D721Med (cell line): ENCODE measurements at regions not wholly inside any gene's neighbourhood (a gene's known extent, or its start where the extent isn't known, plus 50 kb on each side); places are given as distances from the start of the nearest gene placed in this dataset.
A peak's percentile ranks its signal among the peaks of the same experiment; 100 is the strongest.

Experiments
- DNase-seq: peaks from one replicate; pipeline ENCODE4 v3.0.0; 2011; ENCODE audit warnings: low spot score; ENCODE audit not compliant: insufficient read length
- FAIRE-seq: peaks from 2 replicates; lab custom pipeline; 2011; peaks lifted over from hg19 to GRCh38; lab: Jason Lieb, UNC
- TF ChIP-seq, protein P1 (sequence below): IDR thresholded peaks from 2 replicates; pipeline ENCODE4 v1.5.1; 2012; ENCODE audit warnings: mild to moderate bottlenecking, control low read depth; ENCODE audit not compliant: insufficient read depth; ENCODE audit errors: missing control alignments

GRCh38 chr3:144868506-144868905, 896.9 kb downstream of the DIPK2A start:
- TF ChIP-seq, protein P1, sequence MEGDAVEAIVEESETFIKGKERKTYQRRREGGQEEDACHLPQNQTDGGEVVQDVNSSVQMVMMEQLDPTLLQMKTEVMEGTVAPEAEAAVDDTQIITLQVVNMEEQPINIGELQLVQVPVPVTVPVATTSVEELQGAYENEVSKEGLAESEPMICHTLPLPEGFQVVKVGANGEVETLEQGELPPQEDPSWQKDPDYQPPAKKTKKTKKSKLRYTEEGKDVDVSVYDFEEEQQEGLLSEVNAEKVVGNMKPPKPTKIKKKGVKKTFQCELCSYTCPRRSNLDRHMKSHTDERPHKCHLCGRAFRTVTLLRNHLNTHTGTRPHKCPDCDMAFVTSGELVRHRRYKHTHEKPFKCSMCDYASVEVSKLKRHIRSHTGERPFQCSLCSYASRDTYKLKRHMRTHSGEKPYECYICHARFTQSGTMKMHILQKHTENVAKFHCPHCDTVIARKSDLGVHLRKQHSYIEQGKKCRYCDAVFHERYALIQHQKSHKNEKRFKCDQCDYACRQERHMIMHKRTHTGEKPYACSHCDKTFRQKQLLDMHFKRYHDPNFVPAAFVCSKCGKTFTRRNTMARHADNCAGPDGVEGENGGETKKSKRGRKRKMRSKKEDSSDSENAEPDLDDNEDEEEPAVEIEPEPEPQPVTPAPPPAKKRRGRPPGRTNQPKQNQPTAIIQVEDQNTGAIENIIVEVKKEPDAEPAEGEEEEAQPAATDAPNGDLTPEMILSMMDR: no peak
- no peak for FAIRE-seq
- DNase-seq: no peak

GRCh38 chr3:144873066-144873465, 901.4 kb downstream of the DIPK2A start:
- FAIRE-seq (no peak), DNase-seq (no peak)
- TF ChIP-seq, protein P1: no peak

DNA sequence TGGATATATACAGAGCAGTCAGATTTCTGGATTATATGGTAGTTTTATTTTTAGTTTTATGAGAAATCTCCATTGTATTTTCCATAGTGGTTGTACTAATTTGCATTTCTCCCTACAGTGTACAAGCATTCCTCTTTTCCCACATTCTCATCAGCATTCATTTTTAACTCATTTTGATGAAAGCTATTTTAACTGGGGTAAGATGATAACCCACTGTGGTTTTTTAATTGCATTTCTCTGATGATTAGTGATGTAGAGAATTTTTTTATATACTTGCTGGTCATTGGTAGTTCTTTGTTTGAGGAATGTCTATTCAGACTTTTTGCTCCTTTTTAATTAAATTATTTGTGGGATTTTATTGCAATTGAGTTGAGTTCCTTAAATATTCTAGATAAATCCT, 903.6 kb downstream of the DIPK2A start:
- no peak for DNase-seq
- TF ChIP-seq, protein P1: no peak
- no peak for FAIRE-seq

DNA sequence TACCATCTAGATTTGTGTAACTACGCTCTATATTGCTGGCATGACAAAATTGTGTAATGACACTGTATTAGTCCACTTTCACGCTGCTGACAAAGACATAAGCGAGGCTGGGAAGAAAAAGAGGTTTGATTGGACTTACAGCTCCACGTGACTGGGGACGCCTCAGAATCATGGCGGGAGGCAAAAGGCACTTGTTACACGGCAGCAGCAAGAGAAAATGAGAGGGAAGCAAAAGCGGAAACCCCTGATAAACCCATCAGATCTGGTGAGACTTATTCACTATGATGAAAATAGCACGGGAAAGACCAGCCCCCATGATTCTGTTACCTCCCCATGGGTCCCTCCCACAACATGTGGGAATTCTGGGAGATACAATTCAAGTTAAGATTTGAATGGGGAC, 905.7 kb downstream of the DIPK2A start:
- FAIRE-seq: no peak
- TF ChIP-seq, protein P1: no peak
- DNase-seq: no peak

DNA sequence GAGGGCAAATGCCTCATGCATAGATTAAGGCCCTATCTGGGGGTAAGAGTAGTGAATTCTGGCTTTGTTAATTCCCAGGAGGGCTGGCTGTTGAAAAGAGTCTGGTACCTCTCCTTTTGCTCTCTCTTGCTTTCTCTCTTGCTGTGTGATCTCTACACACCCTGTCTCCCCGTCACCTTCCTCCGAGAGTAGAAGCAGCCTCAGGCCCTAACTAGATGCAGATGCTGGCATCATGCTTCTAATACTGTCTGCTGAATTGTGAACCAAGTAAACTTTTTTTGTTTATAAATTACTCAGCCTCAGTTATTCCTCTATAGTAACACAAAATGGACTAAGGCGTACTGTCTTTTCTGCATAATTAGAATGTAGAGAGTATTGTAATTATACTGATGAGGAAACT, 908.1 kb downstream of the DIPK2A start:
- FAIRE-seq (no peak), DNase-seq (no peak)
- TF ChIP-seq, protein P1: no peak

- TF ChIP-seq, protein P1: no peak
- DNase-seq: no peak
- no peak for FAIRE-seq
Measured at GRCh38 chr3:144893980-144894379, 922.4 kb downstream of the DIPK2A start.

- TF ChIP-seq, protein P1: no peak
- FAIRE-seq (peak; percentile 29), DNase-seq (no peak)
Measured at GRCh38 chr3:144894576-144894975, 923.0 kb downstream of the DIPK2A start.
